ENCODE measurements at regions not wholly inside any gene's neighbourhood (a gene's known extent, or its start where the extent isn't known, plus 50 kb on each side); places are given as distances from the start of the nearest gene placed in this dataset.
"Not testable (repeated sequence)": the region's sequence is repeated elsewhere in the genome, so short reads cannot be mapped to it uniquely, and the experiment has no call there.

DNA sequence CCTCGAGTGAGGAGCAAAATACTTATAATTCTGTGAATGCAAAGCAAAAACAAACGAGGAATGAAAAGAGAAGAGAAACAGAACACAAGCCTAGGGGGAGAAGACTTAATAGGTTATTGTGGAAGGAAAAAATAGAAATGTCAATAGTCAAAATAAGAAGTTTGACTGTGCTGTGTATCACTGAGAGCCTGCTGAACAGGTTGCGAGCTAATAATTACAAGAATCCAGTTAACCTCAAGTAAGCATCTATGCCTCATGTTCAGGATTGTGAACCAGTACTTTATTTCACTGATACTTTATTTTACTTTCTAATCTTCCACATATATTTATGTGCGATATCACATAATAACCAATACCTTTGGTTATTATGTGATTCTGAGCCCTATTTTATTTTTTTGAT, 316.7 kb downstream of the OTUD1 start:
- no peak for DNase-seq (ENCODE audit: low read depth)

DNA sequence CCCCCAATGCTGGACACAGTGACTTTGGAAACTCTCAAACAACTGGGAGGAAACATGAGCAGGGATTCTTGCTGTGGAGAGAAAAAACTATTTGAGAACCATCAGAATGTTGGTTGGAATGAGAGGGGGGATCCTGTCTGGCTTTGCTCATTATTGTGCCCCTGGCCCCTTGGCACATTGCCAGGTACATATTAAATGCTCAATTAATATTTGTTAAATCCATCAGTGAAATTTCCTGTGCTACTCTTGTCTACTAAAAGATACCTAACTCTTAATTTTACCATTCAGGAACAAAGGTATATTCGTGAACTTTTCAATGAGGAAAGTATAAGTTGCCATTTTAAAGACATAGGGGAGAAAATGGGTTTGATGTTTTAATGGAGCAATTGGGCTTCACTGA, 329.4 kb downstream of the OTUD1 start:
- DNase-seq (ENCODE audit: low read depth) = no peak

DNA sequence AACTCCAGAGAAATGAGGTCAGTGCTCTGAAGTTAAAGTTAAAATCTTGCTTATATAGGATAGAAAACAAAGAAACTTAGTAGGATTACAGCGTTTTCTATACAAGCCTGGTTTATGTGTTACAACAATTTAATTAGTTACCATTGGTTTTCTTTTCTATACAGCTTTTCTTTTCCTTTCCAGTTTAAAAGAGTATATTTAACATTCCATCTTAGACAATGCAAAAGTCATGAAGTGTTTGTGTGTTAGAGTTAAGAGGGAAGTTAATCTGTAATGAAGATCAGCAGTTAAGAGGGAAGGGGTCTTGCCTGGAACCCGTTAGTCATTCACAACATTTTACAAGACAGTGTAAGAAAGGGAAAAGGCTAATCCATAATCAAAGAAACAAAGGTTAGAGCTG, 338.3 kb downstream of the OTUD1 start:
- DNase-seq (ENCODE audit: low read depth) = no peak

DNA sequence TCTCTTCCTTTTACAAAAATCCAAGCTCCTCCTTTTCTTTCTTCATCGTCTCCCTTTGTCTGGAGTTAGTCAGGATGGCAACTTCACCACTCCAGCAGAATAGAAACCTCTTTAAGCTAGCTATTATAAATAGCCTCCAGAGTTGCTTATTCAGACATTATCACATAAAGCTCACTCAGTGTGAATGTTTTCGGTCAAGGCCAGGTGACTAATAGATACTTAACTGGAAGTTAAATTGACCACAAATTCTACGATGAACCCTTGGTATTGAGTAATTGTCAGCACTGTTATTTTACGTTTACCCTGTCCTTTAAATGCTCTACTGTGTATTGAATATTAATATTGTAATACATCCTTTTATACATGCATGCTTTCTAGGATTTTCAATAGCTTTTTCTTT, 340.4 kb downstream of the OTUD1 start:
- no peak for DNase-seq (ENCODE audit: low read depth)

DNA sequence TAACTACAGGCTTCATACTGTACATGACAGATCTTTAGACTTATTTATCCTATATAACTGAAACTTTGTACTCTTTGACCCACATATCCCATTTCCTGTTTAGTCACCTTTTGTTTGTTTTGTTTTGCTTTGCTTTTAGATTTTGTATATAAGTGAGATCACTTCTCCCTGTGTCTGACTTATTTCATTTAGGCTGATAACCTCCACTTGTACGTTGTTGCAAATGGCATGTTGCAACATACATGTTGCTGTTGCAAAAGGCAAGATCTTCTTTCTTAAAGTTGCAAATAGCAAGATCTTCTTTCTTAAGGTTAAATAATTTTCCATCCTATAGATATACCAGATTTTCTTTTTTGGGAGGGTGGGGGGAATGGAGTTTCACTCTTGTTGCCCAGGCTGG, 341.5 kb downstream of the OTUD1 start:
- DNase-seq (ENCODE audit: low read depth) = no peak

DNA sequence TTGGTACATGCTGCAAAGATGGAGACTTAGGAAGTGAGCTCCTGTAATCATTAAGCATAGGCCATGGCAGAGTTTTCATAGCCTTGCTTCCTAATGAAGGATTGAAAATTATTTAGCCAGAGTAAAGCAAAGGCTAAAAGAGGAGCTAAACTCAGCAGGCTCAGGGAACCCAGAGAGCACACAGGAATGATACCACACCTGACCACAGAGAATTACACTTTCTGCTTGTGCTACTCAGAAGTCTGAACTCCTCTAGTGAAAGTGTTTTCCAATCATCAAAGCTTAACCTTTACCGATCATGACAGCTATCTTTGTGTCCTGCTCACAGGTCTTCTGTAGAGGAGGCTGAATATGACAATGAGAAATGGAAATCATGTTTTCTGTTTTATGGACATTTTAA, 347.7 kb downstream of the OTUD1 start:
- DNase-seq (ENCODE audit: low read depth) = no peak

DNA sequence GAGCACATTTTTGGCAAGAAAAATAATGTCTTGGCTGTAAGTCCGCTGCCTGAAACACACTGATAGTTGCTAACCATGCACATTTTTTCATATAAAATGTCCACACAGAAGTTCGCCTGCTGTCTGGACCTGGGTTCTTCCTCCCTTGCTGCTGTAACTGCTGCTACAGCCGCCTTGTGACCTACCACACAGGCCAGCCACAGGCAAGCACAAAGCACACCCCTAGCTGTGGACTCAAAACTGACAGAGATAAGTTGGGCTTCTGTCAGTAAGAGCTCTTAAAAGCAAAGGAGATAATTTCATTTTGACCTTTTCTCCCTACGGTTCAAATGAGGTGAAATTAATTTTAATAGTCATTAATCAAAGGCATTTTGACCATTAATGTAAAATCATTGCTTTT, 354.7 kb downstream of the OTUD1 start:
- no peak for DNase-seq (ENCODE audit: low read depth)

DNA sequence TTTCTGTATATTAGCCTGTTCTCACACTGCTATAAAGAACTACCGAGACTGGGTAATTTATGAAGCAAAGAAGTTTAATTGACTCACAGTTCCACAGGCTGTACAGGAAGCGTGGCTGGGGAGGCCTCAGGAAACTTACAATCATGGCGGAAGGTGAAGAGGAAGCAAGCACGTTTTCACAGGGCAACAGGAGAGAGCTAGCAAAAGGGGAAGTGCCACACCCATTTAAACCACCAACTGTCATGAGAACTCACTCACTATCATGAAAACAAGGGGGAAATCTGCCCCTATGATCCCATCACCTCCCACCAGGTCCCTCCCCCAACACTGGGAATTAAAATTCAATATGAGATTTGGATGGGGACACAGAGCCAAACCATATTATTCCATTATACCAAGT, 358.6 kb downstream of the OTUD1 start:
- not testable (repeated sequence) for DNase-seq (ENCODE audit: low read depth)

DNA sequence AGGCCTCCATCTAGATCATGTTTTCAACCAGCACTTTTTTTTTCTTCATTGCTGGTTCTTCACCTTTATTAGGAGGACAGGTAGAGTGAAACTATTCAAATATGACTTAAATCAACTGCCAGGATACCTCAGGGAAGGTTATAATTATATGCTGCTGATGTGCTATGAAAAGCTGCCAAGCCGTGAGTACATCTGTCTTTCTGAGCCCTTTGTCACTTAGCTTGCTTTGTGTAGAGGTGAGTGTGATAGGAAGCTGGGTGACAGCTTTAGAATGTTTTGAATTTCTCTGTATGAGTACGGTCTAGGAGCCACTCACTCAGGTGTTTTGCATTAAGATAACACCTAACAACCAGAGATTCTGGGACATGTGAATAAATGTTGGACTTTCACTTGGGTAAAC, 365.2 kb downstream of the OTUD1 start:
- DNase-seq (ENCODE audit: low read depth) = no peak

DNA sequence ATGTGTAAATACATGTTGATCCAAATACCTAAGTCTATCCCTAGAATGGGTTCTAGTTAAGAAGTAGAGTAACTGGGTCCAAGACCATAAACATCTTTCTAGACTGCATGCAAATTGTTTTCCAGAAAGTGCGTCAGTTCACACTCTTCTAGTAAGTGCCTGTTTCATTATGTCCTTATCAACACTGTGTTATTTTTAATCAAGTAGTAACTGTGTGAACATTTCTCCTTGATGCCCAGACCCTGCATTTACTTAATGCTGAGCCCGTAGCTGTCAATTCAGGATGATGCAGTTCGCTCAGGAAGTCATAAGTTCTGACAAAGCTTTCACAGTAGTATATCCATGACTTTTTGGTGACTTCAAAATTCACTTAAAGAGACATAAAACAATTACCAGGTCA, 374.8 kb downstream of the OTUD1 start:
- no peak for DNase-seq (ENCODE audit: low read depth)

DNA sequence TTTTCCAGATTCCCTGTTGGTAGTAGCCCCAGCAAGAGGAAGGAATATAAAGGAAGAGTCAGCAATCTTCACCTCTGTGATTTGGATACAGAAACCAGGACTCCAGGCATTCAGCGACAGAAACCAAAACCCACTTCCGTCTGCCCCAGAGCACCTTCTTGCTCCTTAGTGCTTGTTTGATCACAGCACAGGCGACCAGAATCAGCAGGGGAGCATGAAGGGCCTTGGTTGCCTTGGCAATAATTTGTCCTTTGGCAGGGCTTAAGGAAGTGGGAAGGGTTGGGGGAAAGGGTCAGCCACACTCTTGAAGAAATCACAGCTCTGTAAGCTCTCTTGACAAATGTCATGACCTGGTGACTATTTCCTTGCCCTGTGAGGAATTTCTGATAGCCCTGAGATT, 379.6 kb downstream of the OTUD1 start:
- no peak for DNase-seq (ENCODE audit: low read depth)

DNA sequence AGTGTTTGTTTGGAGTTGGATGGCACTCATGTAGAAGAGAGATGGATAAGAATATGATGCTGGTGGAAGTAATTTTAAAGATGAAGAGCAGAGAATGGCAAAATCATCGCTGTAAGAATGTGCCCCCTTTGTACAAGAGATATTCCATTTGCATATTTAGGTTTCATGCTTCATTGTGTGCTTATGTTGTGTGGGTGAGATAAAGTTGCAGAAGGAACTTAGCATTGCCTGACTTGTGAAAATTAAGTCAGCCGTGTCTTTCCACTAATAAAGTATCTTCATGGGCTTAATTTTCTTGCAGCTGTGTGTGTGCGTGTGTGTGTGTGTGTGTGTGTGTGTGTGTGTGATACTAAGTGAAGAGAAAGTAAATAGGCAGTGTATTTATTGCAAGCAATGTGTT, 381.9 kb downstream of the OTUD1 start:
- no peak for DNase-seq (ENCODE audit: low read depth)

DNA sequence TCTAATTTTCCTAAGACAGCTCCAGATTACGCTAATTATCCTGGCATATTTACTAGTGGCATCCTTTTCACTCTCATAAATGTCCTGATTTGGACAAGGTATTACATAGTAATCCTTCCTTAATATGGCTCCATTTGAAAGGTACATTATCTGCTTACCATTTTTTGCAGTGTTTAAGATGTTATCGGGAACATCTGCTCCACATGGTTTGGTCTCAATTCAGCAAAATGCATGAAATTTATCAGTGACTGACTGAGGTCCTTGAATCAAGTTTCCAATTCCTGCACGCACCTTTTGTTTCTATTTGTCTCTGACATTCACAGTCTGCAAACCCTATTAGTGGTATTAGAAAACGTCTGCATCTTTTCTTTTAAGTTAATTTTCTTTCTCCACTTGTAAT, 384.1 kb upstream of the KIAA1217 start:
- no peak for DNase-seq (ENCODE audit: low read depth)

DNA sequence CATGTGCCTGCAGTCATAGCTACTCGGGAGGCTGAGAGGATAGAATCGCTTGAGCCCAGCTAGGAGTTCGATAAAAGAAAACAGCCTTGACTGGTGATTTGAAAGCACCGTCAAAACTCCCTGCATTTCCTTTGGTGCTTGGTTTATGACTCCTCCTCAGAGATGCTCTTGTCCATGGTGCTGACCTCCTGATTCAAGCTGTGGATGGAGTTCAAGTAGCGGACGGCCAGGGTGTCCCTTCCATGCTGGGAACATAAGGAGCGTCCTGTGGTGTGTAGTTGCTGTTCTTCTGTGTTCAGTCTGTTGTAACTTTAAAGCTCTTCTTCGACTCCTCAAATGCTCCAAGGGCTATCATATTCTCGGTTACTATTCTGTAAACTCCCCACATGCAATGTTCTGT, 382.5 kb upstream of the KIAA1217 start:
- DNase-seq (ENCODE audit: low read depth) = no peak

DNA sequence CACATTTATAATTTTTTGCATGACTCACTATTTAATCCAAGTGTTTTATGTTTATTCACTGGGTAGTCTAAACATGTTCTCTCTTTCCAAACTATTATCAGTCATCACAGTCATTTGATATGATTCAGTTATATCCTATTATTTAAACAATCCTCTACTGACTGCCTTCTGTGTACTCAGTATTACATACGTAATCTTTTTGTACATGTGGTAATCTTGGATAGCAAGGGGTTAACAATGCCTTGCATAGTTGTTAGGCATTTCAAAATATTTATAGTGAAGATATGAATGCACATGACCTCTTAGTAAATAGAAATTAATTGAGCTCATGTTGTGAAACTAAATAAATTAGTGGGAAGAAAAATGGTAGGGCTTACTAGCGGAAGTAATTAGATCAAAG, 379.4 kb upstream of the KIAA1217 start:
- no peak for DNase-seq (ENCODE audit: low read depth)

DNA sequence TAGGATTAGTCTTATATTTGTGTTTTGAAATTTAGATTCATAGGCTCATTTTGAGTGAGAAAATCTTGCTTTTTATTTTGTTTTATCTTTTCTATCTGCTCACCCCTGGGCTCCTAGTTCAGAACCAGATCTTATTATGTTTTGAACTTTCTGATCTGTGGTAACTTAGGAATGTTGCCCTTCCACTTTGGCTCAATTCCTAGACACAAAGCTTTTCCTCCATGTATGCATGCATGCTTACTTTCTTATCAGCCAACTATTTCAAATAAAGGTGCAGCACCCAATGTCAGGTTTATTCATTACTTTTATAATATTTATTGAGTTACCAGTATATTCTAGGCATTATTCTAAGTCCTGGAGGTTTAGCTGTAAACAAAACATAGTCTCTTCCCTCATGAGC, 374.8 kb upstream of the KIAA1217 start:
- DNase-seq (ENCODE audit: low read depth) = no peak

DNA sequence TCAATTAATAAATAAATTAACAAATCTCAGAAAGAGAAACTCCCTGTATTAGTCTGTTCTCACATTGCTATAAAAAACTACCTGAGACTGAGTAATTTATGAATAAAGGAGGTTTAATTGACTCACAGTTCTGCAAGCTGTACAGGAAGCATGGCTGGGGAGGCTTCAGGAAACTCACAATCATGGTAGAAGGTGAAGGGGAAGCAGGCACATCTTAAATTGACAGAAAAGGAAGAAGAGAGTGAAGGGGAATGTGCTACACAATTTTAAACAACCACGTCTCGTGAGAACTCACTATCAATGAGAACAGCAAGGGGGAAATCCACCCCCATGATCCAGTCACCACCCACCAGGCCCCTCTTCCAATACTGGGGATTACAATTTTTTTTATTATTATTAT, 358.3 kb upstream of the KIAA1217 start:
- DNase-seq (ENCODE audit: low read depth) = no peak

DNA sequence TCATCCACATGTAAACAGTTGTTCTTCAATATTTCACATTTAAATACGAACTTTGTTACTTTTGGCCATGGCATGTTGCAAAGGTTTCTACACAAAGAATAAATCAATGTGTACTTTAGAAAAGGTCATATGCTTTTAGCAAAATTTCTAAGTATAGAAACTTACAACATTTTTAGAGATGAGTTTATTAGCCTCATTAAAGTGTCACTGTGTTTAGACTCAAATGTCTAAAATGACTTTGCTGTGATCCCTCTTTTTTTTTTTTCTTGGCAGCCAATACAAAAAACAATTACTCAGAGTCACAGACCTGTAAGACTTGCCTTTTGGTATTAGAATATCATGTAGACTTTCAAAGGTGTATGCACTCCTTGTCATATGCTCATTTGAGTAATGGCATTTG, 349.3 kb upstream of the KIAA1217 start:
- DNase-seq (ENCODE audit: low read depth) = no peak

DNA sequence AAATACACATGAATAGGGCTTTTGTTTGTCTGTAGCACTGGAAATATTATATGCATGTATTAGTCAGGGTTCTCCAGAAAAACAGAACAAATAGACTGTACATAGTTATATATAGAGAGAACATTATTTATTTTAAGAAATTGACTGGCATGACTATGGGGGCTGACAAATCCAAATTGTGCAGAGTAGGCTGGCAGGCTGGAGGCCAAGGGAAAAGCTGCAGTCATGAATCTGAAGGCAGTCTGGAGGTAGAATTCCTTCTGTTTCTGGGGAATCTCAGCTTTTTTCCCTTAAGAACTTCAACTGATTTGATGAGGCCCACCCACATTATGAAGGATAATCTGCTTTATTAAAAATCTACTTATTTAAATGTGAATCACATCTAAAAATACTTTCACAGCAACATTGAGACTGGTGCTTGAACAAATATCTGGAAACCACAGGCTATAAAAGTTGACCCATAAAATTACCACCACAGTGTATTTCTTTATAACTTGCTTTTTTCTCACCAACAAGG, 344.2 kb upstream of the KIAA1217 start:
- no peak for DNase-seq (ENCODE audit: low read depth)

DNA sequence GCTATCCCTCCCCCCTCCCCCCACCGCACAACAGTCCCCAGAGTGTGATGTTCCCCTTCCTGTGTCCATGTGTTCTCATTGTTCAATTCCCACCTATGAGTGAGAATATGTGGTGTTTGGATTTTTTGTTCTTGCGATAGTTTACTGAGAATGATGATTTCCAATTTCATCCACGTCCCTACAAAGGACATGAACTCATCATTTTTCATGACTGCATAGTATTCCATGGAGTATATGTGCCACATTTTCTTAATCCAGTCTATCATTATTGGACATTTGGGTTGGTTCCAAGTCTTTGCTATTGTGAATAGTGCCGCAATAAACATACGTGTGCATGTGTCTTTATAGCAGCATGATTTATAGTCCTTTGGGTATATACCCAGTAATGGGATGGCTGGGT, 342.0 kb upstream of the KIAA1217 start:
- DNase-seq (ENCODE audit: low read depth) = not testable (repeated sequence)

DNA sequence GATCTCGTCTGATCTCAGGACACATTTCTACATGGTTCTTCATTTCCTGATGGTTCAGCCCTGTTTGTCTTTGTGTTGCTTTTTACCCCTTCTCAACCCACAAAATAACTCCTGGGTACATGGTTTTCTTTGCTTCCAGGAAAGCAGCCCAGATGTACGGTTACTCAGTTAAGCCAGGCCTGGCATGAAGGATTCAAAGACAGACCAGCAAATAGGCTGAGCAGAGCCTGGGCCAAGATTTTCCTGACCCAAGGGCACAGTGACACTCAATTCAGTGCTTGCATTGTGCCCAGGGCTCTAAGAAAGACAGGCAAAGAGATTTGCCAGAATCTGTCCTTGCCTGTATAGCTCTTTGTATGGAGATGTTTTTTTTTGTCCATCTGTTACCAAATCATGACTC, 340.8 kb upstream of the KIAA1217 start:
- DNase-seq (ENCODE audit: low read depth) = no peak

DNA sequence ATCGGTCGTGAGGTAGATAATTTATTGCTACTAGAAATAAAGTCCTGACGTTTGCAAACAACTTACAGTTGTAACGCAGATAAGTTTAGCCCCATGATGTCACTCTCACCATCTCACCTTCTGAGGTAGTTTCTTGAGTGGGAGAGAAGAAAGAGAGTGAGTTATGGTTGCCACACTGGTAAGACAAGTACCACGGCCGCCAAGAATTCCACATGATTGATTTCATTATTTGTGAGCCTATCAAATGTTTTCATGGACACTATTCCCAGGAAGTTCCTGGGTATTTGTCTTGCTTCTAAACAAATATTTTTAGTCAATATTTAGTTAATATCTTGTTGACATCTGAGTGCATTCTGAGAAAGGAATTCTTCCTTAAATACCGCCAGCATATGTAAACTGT, 339.4 kb upstream of the KIAA1217 start:
- DNase-seq (ENCODE audit: low read depth) = no peak

DNA sequence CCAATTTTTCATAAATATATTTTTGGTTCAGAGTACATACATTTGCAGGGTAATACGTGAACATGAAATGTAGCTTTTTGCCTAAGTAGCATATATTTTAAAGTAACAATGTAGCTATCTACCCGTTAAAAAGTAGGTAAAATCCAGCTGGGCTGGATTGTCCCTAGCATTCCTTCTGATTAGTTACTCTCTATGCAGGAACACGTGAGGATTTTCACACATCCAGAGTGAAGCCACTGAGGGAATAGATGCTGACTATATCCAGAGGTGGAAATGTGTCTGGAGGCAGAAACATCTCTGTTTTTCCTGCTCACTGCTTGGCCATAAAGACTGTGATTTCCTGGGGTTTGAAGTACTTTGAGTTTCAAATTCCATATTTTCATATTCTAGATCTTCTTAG, 338.9 kb upstream of the KIAA1217 start:
- DNase-seq (ENCODE audit: low read depth) = no peak

DNA sequence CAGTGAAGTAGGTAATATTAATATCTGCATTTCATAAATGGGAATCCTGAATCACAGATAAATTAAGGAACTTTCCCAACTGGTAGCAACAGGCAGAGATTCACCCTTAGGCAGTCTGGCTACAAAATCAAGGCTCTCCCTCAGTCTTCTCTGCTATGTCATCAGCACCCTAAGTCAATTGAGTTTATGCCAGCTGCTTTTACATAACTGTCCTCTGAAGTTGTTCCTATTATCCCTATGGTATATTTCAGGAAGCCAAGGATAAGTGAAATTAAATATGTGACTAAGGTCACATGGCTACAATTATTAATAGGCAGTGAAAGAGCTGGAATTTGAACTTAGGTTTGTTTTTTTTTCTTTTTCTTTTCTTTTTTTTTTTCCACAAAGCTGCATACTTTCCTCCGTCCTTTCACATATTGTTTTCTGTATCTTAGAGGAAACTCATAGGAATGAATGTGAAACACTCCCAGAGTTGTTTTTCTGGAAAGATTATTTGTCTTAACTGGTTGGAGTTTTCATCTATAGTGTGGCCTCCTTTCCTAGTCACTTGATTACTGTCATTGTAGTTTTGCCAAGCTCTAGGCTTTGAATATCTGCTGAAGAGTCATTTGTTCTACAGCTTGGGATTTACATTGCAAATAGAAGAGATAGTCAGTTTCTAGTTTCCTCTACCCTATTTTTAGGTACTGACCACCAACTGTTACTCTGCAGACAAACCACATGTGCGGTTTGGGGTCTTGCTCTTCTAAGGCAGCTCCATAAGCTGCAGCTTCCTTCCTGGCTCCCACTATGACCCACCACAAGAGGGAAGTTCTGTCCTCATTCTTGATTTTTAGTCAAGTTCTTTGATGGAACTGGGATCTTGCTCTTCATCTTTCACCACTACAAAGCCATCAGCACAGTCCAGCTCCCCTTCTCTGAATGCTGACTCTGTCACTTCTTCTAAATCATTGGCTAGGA, 338.0 kb upstream of the KIAA1217 start:
- DNase-seq (ENCODE audit: low read depth) = no peak
